ENCODE measurements at regions not wholly inside any gene's neighbourhood (a gene's known extent, or its start where the extent isn't known, plus 50 kb on each side); places are given as distances from the start of the nearest gene placed in this dataset.

- no peak for TF ChIP-seq CTCF (IDR thresholded peaks at IDR 0.05; ENCODE audit: insufficient read depth, low read depth, low read length, missing control alignments)
- H3K4me3 ChIP-seq (ENCODE audit: low read depth, low read length), result no peak overlapping the region
- no peak for DNase-seq (ENCODE audit: low read depth)
These were observed 79.9 kb downstream of the NKX6-1 start for GRCh38 chr4:84419201-84419600.

GRCh38 chr4:84417997-84418709, 80.9 kb downstream of the NKX6-1 start:
- H3K4me3 ChIP-seq (ENCODE audit: low read depth, low read length), result no peak overlapping the region
- no peak for DNase-seq (ENCODE audit: low read depth)
- no peak for TF ChIP-seq CTCF (IDR thresholded peaks at IDR 0.05; ENCODE audit: insufficient read depth, low read depth, low read length, missing control alignments)

GRCh38 chr4:84413976-84414375, 85.1 kb downstream of the NKX6-1 start:
- no peak overlapping the region for H3K4me3 ChIP-seq (ENCODE audit: low read depth, low read length)
- TF ChIP-seq CTCF (IDR thresholded peaks at IDR 0.05; ENCODE audit: insufficient read depth, low read depth, low read length, missing control alignments), result no peak
- DNase-seq (ENCODE audit: low read depth), result no peak

GRCh38 chr4:84413480-84413879, 85.6 kb downstream of the NKX6-1 start:
- DNase-seq (ENCODE audit: low read depth), result no peak
- no peak for TF ChIP-seq CTCF (IDR thresholded peaks at IDR 0.05; ENCODE audit: insufficient read depth, low read depth, low read length, missing control alignments)

GRCh38 chr4:84412062-84412461, 87.0 kb downstream of the NKX6-1 start:
- no peak overlapping the region for H3K4me3 ChIP-seq (ENCODE audit: low read depth, low read length)
- TF ChIP-seq CTCF (IDR thresholded peaks at IDR 0.05; ENCODE audit: insufficient read depth, low read depth, low read length, missing control alignments), result no peak
- no peak for DNase-seq (ENCODE audit: low read depth)

More at GRCh38 chr4:84413480-84413879, 85.6 kb downstream of the NKX6-1 start:
- no peak overlapping the region for H3K4me3 ChIP-seq (ENCODE audit: low read depth, low read length)

- no peak overlapping the region for H3K4me3 ChIP-seq (ENCODE audit: low read depth, low read length)
- no peak for TF ChIP-seq CTCF (IDR thresholded peaks at IDR 0.05; ENCODE audit: insufficient read depth, low read depth, low read length, missing control alignments)
- no peak for DNase-seq (ENCODE audit: low read depth)
These were observed 91.3 kb downstream of the NKX6-1 start for GRCh38 chr4:84407554-84408407.
